OCI-LY3 (cell line): ENCODE measurements at regions not wholly inside any gene's neighbourhood (a gene's known extent, or its start where the extent isn't known, plus 50 kb on each side); places are given as distances from the start of the nearest gene placed in this dataset.

Experiments
- EZH2phosphoT487 ChIP-seq: fragments of 200-600 bp; shearing (Covaris generic); IDR thresholded peaks from 2 replicates; pipeline ENCODE4 v1.6.1; 2018; ENCODE audit warnings: antibody characterized with exemption, mixed run types, low read depth
- TF ChIP-seq, protein P1 (sequence below): fragments of 200-600, 300-600 bp; sonication (generic); IDR thresholded peaks from 2 replicates; pipeline ENCODE4 v1.5.1; 2014; ENCODE audit warnings: antibody characterized with exemption, low read length, low read depth

- TF ChIP-seq, protein P1, sequence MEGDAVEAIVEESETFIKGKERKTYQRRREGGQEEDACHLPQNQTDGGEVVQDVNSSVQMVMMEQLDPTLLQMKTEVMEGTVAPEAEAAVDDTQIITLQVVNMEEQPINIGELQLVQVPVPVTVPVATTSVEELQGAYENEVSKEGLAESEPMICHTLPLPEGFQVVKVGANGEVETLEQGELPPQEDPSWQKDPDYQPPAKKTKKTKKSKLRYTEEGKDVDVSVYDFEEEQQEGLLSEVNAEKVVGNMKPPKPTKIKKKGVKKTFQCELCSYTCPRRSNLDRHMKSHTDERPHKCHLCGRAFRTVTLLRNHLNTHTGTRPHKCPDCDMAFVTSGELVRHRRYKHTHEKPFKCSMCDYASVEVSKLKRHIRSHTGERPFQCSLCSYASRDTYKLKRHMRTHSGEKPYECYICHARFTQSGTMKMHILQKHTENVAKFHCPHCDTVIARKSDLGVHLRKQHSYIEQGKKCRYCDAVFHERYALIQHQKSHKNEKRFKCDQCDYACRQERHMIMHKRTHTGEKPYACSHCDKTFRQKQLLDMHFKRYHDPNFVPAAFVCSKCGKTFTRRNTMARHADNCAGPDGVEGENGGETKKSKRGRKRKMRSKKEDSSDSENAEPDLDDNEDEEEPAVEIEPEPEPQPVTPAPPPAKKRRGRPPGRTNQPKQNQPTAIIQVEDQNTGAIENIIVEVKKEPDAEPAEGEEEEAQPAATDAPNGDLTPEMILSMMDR = no peak
- TF ChIP-seq EZH2phosphoT487 = no peak
Observed at GRCh38 chr10:3393958-3394357, 221.4 kb upstream of the PITRM1 start.
